BE2C (cell line): ENCODE measurements at regions not wholly inside any gene's neighbourhood (a gene's known extent, or its start where the extent isn't known, plus 50 kb on each side); places are given as distances from the start of the nearest gene placed in this dataset.

Experiments used
- DNase-seq: peaks from one replicate; pipeline ENCODE4 v3.0.0-alpha.2; 2020
- H3K27me3 ChIP-seq: fragments of 250-450 bp; sonication (Bioruptor Pico); 2 replicates; pipeline ENCODE4 v1.5.1; 2020; ENCODE audit warnings: mild to moderate bottlenecking
- H3K36me3 ChIP-seq: fragments of 250-450 bp; sonication (Bioruptor Pico); 2 replicates; pipeline ENCODE4 v1.5.1; 2020; ENCODE audit warnings: mild to moderate bottlenecking
- H3K4me1 ChIP-seq: fragments of 250-450 bp; sonication (Bioruptor Pico); 2 replicates; pipeline ENCODE4 v1.5.1; 2020
- H3K4me3 ChIP-seq: 2 replicates; pipeline ENCODE4 v1.5.1; 2011; ENCODE audit warnings: low read depth, low read length
- H3K9me3 ChIP-seq: fragments of 250-450 bp; sonication (Bioruptor Pico); 2 replicates; pipeline ENCODE4 v1.5.1; 2020
- TF ChIP-seq, protein P1 (sequence below): IDR thresholded peaks from 2 replicates; pipeline ENCODE4 v1.5.1; 2012; ENCODE audit warnings: mild to moderate bottlenecking, low read depth, low read length

DNA sequence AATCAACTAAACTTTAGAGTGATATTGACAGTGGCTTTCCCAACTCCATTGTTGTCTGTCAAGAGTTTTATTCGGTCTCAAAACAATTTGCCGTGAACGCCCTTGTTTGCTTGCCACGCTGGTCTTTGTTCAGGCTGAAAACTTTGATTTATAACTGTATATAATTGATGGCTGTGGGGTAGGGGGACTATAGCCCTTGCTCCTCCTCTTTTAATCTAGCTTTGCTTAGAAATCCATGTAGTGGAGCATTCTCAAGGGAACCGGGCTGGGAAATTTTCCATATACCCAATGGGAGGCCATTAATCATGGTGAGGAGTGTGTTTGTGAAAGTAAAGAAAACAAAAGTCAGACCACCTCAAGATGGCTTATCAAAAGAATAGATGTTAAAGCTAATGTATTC, 339.8 kb upstream of the RARB start:
- TF ChIP-seq, protein P1, sequence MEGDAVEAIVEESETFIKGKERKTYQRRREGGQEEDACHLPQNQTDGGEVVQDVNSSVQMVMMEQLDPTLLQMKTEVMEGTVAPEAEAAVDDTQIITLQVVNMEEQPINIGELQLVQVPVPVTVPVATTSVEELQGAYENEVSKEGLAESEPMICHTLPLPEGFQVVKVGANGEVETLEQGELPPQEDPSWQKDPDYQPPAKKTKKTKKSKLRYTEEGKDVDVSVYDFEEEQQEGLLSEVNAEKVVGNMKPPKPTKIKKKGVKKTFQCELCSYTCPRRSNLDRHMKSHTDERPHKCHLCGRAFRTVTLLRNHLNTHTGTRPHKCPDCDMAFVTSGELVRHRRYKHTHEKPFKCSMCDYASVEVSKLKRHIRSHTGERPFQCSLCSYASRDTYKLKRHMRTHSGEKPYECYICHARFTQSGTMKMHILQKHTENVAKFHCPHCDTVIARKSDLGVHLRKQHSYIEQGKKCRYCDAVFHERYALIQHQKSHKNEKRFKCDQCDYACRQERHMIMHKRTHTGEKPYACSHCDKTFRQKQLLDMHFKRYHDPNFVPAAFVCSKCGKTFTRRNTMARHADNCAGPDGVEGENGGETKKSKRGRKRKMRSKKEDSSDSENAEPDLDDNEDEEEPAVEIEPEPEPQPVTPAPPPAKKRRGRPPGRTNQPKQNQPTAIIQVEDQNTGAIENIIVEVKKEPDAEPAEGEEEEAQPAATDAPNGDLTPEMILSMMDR: no peak

DNA sequence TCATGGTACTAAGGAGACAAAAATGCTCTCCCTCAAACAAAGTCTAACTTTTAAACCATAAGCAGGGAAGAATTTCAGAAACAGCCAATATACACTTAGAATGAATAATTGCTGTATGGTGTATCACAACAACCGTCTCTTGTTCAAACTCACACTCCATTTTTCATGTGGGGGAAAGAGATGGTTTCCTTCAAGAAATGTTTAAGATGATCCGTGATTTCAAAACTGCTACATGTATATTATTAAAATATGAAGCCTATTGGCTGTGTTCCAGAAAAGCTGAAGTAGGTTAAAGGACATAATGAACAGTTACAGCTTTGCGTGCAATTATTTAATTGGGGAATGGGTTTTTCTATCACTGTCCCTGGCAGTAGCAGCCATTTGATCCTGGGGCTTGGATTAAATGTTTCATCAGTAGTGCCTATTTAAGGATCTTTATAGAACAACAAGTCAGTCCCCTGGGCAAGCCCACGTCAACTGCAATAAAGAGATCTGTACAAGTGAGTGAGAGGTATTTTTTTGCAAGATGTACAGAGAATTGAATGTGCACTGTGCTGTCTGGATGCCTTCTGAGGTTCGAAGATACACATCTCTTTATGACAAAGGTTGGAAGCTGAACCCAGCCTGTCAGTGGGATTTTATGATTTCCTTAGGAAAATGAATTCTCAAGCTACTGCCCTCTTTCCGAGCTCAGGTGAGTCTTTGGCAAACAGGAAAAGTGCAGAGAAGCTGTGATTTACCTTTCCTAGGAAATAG, 337.2 kb upstream of the RARB start:
- no peak for DNase-seq
- no peaks in the 10 kb centered on the region for H3K9me3 ChIP-seq
- TF ChIP-seq, protein P1: no peak
- no peaks in the 10 kb centered on the region for H3K27me3 ChIP-seq
- no peaks in the 10 kb centered on the region for H3K36me3 ChIP-seq
- H3K4me3 ChIP-seq: no peak overlapping the region
- no peaks in the 10 kb centered on the region for H3K4me1 ChIP-seq

More for the DNA sequence above, 339.8 kb upstream of the RARB start:
- Histone ChIP-seq H3K4me1 (no peaks in the 10 kb centered on the region), H3K36me3 (no peaks in the 10 kb centered on the region), H3K4me3 (no peak overlapping the region), H3K9me3 (no peaks in the 10 kb centered on the region), H3K27me3 (no peaks in the 10 kb centered on the region)
- DNase-seq: no peak

DNA sequence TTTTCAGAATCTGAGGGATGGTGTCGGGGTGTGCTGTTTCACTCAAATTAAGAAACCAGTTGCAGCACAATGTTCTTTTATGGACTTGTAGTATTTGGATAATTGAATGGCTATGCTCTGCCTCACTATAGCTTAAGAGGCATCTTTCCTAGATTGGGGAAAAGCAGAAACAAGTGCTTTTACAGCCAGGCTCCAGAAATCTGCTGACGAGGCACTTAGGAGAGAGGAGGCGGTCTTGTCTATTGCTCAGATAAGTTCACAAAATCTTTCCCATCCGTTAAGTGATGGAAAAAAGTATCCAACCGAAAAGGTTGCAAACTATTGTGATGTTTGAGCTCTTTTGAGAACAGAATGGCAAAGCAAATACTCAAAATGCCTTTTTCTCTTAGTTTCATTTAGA, 336.1 kb upstream of the RARB start:
- Histone ChIP-seq H3K36me3 (no peaks in the 10 kb centered on the region), H3K9me3 (no peaks in the 10 kb centered on the region), H3K4me1 (no peaks in the 10 kb centered on the region), H3K27me3 (no peaks in the 10 kb centered on the region), H3K4me3 (no peak overlapping the region)
- DNase-seq: no peak
- TF ChIP-seq, protein P1: no peak

DNA sequence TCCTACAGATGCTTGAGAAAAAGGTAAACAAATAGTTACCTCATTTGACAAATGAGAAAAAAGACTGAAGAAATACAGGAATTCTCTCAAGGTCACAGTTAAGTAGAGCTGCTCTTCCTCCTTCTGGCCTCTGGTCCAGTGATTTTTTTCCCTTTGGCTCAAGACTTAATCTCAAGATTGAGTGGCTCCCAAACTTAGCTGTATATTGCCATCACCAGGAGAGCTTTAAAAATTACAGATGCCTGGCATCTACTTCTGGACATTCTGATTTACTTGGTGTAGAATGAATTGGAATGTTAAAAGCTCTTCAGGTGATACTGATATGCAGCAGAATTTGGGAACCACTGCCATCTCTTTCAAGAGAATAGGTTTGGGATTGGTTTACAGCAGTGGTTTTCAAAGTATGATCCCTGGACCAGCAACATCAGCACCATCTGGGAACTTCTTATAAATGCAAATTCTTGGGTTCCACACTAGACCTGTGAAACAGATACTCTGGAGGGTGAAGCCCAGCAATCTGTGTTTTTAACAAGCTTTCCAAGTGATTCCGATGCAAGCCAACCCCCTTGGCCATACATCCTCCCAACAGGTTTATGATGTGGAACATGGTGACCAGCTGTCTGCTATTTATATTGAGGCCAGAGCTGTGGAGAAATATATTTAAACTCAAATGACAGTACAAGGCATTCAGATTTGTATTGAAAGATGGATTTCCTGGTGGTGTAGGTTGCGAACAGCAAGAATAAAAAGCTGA, 333.0 kb upstream of the RARB start:
- no peaks in the 10 kb centered on the region for H3K4me1 ChIP-seq
- TF ChIP-seq, protein P1: no peak
- H3K9me3 ChIP-seq: no peaks in the 10 kb centered on the region
- DNase-seq: no peak
- H3K4me3 ChIP-seq: no peak overlapping the region
- H3K27me3 ChIP-seq: no peaks in the 10 kb centered on the region
- H3K36me3 ChIP-seq: no peaks in the 10 kb centered on the region

DNA sequence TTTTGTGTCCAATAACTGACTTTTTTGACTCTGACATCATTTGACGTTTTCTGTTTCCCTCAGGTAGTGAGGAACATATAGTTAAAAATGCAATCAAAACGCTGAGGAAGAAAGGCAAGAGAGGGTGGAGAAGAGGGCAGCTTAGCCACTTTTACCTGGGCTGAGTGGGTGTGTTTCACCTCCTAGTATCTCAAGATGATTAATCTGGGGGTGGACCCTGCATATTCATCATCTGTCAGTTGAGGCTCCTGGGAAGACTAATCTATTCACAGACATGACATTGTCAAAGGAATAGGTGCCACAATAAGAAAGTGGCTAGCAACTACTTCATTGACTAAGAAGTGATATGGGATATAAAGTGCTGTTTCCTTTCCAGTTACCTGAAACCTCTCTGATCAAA, 331.5 kb upstream of the RARB start:
- TF ChIP-seq, protein P1: no peak
- no peak for DNase-seq
- no peaks in the 10 kb centered on the region for H3K27me3 ChIP-seq

DNA sequence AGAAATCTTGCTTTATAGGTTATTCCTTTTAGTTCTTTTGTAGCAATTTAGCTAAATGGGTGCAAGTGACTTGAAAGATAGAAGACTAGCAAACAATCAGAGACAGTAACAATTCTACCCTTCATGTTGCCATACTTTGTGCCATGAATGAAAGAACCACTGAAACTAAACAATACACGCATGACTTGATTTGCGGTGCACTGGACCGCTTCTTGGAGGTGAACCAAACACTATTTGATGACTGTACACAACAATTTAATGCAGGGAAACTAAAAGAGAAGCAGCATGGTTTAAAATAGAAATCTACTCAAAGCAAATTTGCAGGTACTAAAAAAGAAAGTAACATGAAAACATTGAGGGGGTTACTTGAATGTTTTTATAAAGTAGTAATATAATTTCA, 331.0 kb upstream of the RARB start:
- DNase-seq: no peak

More for the DNA sequence above, 331.5 kb upstream of the RARB start:
- Histone ChIP-seq H3K9me3 (no peaks in the 10 kb centered on the region), H3K4me3 (no peak overlapping the region), H3K4me1 (no peaks in the 10 kb centered on the region), H3K36me3 (no peaks in the 10 kb centered on the region)

More for the DNA sequence above, 331.0 kb upstream of the RARB start:
- TF ChIP-seq, protein P1: no peak
- Histone ChIP-seq H3K27me3 (no peaks in the 10 kb centered on the region), H3K4me1 (no peaks in the 10 kb centered on the region), H3K36me3 (no peaks in the 10 kb centered on the region), H3K9me3 (no peaks in the 10 kb centered on the region), H3K4me3 (no peak overlapping the region)
